SK-N-SH (cell line): ENCODE measurements at regions not wholly inside any gene's neighbourhood (a gene's known extent, or its start where the extent isn't known, plus 50 kb on each side); places are given as distances from the start of the nearest gene placed in this dataset.

Experiments used
- CTCF ChIA-PET: fragments of 300-600, 350-600 bp; formaldehyde crosslinking; extraction: SDS; loops from one replicate; lab custom pipeline; 2021; lab: Yijun Ruan, JAX
- POLR2A ChIA-PET: fragments of 350-600 bp; sonication (Branson Sonifier 250); formaldehyde crosslinking; extraction: SDS; loops from one replicate; lab custom pipeline; 2020; ENCODE audit warnings: antibody characterized with exemption, inconsistent platforms; lab: Yijun Ruan, JAX
- DNase-seq: peaks from one replicate; pipeline ENCODE4 v3.0.0; 2012
- H2AFZ ChIP-seq: fragments of 200-600 bp; sonication (generic); 2 replicates; pipeline ENCODE4 v1.8.1; 2016; ENCODE audit warnings: antibody characterized with exemption, mild to moderate bottlenecking, low read depth
- H3F3A ChIP-seq: fragments of 200-600 bp; sonication (generic); replicated peaks from 2 replicates; pipeline ENCODE3; 2016; ENCODE audit warnings: antibody characterized with exemption, mild to moderate bottlenecking; ENCODE audit not compliant: insufficient read depth
- H3K27ac ChIP-seq, 2 experiments: fragments of 200-500 bp in 1 of 2; fragments of 200-600 bp in 1 of 2; sonication (Bioruptor generic) in 1 of 2; sonication (generic), shearing (Covaris generic) in 1 of 2; 2 replicates each; pipeline versions ENCODE4 v1.5.1 to v1.6.1; 2014 to 2016; ENCODE audit warnings: low read depth in 2 of 2, inconsistent platforms in 1 of 2, low read length in 1 of 2, mild to moderate bottlenecking in 1 of 2, mixed read lengths in 1 of 2
- H3K27me3 ChIP-seq: fragments of 200-600 bp; sonication (generic), shearing (Covaris generic); 2 replicates; pipeline ENCODE4 v1.6.1; 2016; ENCODE audit warnings: mixed run types; ENCODE audit not compliant: insufficient read depth
- H3K36me3 ChIP-seq, 2 experiments: fragments of 200-500 bp in 1 of 2; fragments of 200-600 bp in 1 of 2; sonication (Bioruptor generic) in 1 of 2; sonication (generic) in 1 of 2; replicated peaks in 1 of 2; 2 replicates each; pipeline versions ENCODE3 to v1.5.1; 2014 to 2016; ENCODE audit warnings: low read length in 1 of 2, mild to moderate bottlenecking in 1 of 2; ENCODE audit not compliant: insufficient read depth in 2 of 2, control insufficient read depth in 1 of 2
- H3K4me1 ChIP-seq, 2 experiments: fragments of 200-500 bp in 1 of 2; fragments of 200-600 bp in 1 of 2; sonication (Bioruptor generic) in 1 of 2; sonication (generic), shearing (Covaris generic) in 1 of 2; 2 replicates each; pipeline versions ENCODE4 v1.5.1 to v1.6.1; 2014 to 2016; ENCODE audit warnings: low read depth in 1 of 2, low read length in 1 of 2, mixed run types in 1 of 2; ENCODE audit not compliant: insufficient read depth in 2 of 2, control insufficient read depth in 1 of 2
- H3K4me2 ChIP-seq: fragments of 200-600 bp; sonication (generic), shearing (Covaris generic); 2 replicates; pipeline ENCODE4 v1.6.1; 2017; ENCODE audit warnings: mixed run types
- H3K4me3 ChIP-seq, 2 experiments: fragments of 200-500 bp in 1 of 2; fragments of 200-600 bp in 1 of 2; sonication (Bioruptor generic) in 1 of 2; sonication (generic), shearing (Covaris generic) in 1 of 2; 2 replicates each; pipeline versions ENCODE4 v1.5.1 to v1.8.1; 2014 to 2016; ENCODE audit warnings: low read depth in 2 of 2, inconsistent platforms in 1 of 2, low read length in 1 of 2, mild to moderate bottlenecking in 1 of 2, mixed read lengths in 1 of 2, moderate library complexity in 1 of 2
- H3K79me2 ChIP-seq: fragments of 200-600 bp; sonication (generic); 2 replicates; pipeline ENCODE4 v1.8.1; 2017; ENCODE audit warnings: mild to moderate bottlenecking; ENCODE audit not compliant: insufficient read depth
- H3K9ac ChIP-seq: fragments of 200-600 bp; sonication (generic); 2 replicates; pipeline ENCODE4 v1.6.1; 2017; ENCODE audit warnings: mixed run types
- H3K9me2 ChIP-seq: fragments of 200-600 bp; sonication (generic); 2 replicates; pipeline ENCODE4 v1.6.1; 2017; ENCODE audit warnings: mixed run types
- H3K9me3 ChIP-seq: fragments of 200-600 bp; sonication (generic); 2 replicates; pipeline ENCODE4 v1.6.1; 2017; ENCODE audit warnings: mixed run types, mild to moderate bottlenecking, moderate library complexity
- H4K20me1 ChIP-seq: fragments of 200-600 bp; sonication (generic); 2 replicates; pipeline ENCODE4 v1.6.1; 2017; ENCODE audit warnings: mild to moderate bottlenecking, mixed run types; ENCODE audit not compliant: insufficient read depth
- CHD2 ChIP-seq: fragments of 150-350 bp; IDR thresholded peaks from 2 replicates; pipeline ENCODE4 v1.6.1; 2018; ENCODE audit warnings: low read length; ENCODE audit not compliant: partially characterized antibody
- FOSL2 ChIP-seq: IDR thresholded peaks from 2 replicates; pipeline ENCODE4 v1.4.0; 2012; ENCODE audit warnings: low read depth, mild to moderate bottlenecking, moderate library complexity, borderline replicate concordance
- FOXJ3 ChIP-seq: sonication (generic); formaldehyde crosslinking; IDR thresholded peaks from 2 replicates; pipeline ENCODE4 v1.5.1; 2020; ENCODE audit warnings: mild to moderate bottlenecking, missing genetic modification reagents
- GABPA ChIP-seq: IDR thresholded peaks from 2 replicates; pipeline ENCODE4 v1.4.0; 2012; ENCODE audit warnings: low read depth, mild to moderate bottlenecking
- MXI1 ChIP-seq: IDR thresholded peaks from 2 replicates; pipeline ENCODE4 v1.6.1; 2012; ENCODE audit warnings: mild to moderate bottlenecking, low read depth, low read length, improper control_type of control experiment
- RAD21 ChIP-seq: IDR thresholded peaks from 2 replicates; pipeline ENCODE4 v1.6.1; 2012; ENCODE audit warnings: mild to moderate bottlenecking, low read length
- RCOR1 ChIP-seq: fragments of 150-350 bp; IDR thresholded peaks from 2 replicates; pipeline ENCODE4 v1.6.1; 2017; ENCODE audit warnings: antibody characterized with exemption, low read length
- RXRA ChIP-seq: IDR thresholded peaks from 2 replicates; pipeline ENCODE4 v1.4.0; 2012; ENCODE audit warnings: low read depth, mild to moderate bottlenecking, borderline replicate concordance
- TEAD4 ChIP-seq: IDR thresholded peaks from 2 replicates; pipeline ENCODE4 v1.4.0; 2012; ENCODE audit warnings: mild to moderate bottlenecking, borderline replicate concordance; ENCODE audit not compliant: insufficient read depth
- WGBS: methylation state at CpG from one replicate; pipeline ENCODE4 v1.1.6; 2017; ENCODE audit warnings: low lambda C conversion rate; 5-methylcytosine and 5-hydroxymethylcytosine counted together
- TF ChIP-seq, protein P1 (sequence below): fragments of 150-350 bp; IDR thresholded peaks from 2 replicates; pipeline ENCODE4 v1.6.1; 2016; ENCODE audit warnings: mild to moderate bottlenecking, low read depth, low read length
- TF ChIP-seq, protein P2 (sequence below): fragments of 150-350 bp; IDR thresholded peaks from 2 replicates; pipeline ENCODE4 v1.6.1; 2017; ENCODE audit warnings: antibody characterized with exemption, low read length, low read depth, borderline replicate concordance
- TF ChIP-seq, protein P3 (sequence below): fragments of 200-600 bp; sonication (generic); IDR thresholded peaks from 2 replicates; pipeline ENCODE4 v1.6.1; 2017; ENCODE audit warnings: antibody characterized with exemption, mild to moderate bottlenecking, moderate library complexity

DNA sequence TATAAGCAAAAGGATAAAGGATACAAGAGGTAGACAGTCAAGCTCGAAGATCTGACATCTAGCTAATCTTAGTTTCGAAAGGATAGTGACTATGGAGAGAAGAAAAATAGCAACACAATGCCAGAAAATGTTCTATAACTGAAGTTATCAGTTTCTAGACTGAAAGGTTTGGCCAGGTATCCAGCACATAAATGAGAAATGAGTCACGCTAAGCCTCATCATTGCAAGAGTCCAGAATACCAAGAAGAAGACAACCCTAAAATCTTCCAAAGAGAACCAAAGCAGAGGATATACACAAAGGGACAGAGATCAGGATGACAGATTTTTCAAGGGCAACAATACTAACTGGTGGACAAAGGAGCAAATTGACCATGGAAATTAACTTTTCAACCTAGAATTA lies 237.0 kb downstream of the POSTN start:
- Histone ChIP-seq H3K27ac (peak overlapping the region in 1 of 2 experiments; percentile 76; a peak in 2 of 4 replicates), H2AFZ (no peak overlapping the region), H3F3A (peaks cover 8% of the 10 kb centered on the region), H3K4me3 (no peak overlapping the region), H3K4me2 (peak overlapping the region; percentile 43; the same call in 1 of the 2 replicates), H3K9me2 (no peaks in the 10 kb centered on the region), H3K9me3 (no peaks in the 10 kb centered on the region), H3K4me1 (peaks cover 0 to 7% of the 10 kb centered on the region in 2 experiments; a peak in 1 of 4 replicates), H3K9ac (no peak overlapping the region; the same call in 1 of the 2 replicates), H4K20me1 (no peaks in the 10 kb centered on the region)
- ChIA-PET CTCF (no interaction called here), POLR2A (no interaction called here)
- TF ChIP-seq RAD21 = no peak
- no peak for TF ChIP-seq CHD2
- TF ChIP-seq RXRA = no peak
- no peak for TF ChIP-seq FOSL2
- no peak for TF ChIP-seq MXI1
- TF ChIP-seq, protein P1, sequence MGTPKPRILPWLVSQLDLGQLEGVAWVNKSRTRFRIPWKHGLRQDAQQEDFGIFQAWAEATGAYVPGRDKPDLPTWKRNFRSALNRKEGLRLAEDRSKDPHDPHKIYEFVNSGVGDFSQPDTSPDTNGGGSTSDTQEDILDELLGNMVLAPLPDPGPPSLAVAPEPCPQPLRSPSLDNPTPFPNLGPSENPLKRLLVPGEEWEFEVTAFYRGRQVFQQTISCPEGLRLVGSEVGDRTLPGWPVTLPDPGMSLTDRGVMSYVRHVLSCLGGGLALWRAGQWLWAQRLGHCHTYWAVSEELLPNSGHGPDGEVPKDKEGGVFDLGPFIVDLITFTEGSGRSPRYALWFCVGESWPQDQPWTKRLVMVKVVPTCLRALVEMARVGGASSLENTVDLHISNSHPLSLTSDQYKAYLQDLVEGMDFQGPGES = no peak
- TF ChIP-seq RCOR1 = no peak
- TF ChIP-seq TEAD4 = no peak
- TF ChIP-seq, protein P2, sequence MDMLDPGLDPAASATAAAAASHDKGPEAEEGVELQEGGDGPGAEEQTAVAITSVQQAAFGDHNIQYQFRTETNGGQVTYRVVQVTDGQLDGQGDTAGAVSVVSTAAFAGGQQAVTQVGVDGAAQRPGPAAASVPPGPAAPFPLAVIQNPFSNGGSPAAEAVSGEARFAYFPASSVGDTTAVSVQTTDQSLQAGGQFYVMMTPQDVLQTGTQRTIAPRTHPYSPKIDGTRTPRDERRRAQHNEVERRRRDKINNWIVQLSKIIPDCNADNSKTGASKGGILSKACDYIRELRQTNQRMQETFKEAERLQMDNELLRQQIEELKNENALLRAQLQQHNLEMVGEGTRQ = no peak
- no peak for TF ChIP-seq FOXJ3
- TF ChIP-seq GABPA = no peak
- TF ChIP-seq, all 33 proteins: peak for 0
- WGBS = 20% methylated on average over 3 of the region's 3 CpGs
- H3K27me3 ChIP-seq = no peaks in the 10 kb centered on the region
- no peak for DNase-seq
- H3K79me2 ChIP-seq = no peaks in the 10 kb centered on the region
- H3K36me3 ChIP-seq = no peaks in the 10 kb centered on the region

DNA sequence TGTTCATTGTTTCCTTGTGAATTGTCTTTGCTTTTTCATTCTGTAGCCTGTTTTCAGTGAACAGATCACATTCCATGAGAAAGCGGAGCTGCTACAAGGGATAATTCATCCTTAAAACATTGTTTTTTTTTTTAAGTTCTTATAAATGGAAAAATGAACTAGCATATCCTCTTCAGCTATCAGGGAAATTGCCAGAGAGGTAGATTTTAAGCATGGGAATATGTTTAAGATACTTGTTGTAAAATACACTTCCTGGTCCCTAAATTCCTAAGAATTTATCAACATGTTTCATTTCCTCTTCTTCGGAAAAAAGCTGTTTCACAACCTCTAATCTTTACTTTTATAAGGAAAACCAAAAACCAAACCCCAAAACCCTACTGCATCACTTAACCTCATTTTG lies 238.0 kb downstream of the POSTN start:
- no peaks in the 10 kb centered on the region for H4K20me1 ChIP-seq
- DNase-seq = no peak
- ChIA-PET POLR2A (no interaction called here), CTCF (no interaction called here)
- H3K9me3 ChIP-seq = no peaks in the 10 kb centered on the region
- no peaks in the 10 kb centered on the region for H3K36me3 ChIP-seq
- H3K79me2 ChIP-seq = no peaks in the 10 kb centered on the region
- H3K4me2 ChIP-seq = peak overlapping the region; percentile 43; the same call in 1 of the 2 replicates
- peak overlapping the region; percentile 84 for H2AFZ ChIP-seq
- no peaks in the 10 kb centered on the region for H3K9me2 ChIP-seq
- no peaks in the 10 kb centered on the region for H3K27me3 ChIP-seq
- TF ChIP-seq, protein P1 = no peak
- TF ChIP-seq, protein P3, sequence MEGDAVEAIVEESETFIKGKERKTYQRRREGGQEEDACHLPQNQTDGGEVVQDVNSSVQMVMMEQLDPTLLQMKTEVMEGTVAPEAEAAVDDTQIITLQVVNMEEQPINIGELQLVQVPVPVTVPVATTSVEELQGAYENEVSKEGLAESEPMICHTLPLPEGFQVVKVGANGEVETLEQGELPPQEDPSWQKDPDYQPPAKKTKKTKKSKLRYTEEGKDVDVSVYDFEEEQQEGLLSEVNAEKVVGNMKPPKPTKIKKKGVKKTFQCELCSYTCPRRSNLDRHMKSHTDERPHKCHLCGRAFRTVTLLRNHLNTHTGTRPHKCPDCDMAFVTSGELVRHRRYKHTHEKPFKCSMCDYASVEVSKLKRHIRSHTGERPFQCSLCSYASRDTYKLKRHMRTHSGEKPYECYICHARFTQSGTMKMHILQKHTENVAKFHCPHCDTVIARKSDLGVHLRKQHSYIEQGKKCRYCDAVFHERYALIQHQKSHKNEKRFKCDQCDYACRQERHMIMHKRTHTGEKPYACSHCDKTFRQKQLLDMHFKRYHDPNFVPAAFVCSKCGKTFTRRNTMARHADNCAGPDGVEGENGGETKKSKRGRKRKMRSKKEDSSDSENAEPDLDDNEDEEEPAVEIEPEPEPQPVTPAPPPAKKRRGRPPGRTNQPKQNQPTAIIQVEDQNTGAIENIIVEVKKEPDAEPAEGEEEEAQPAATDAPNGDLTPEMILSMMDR = no peak
- TF ChIP-seq, all 33 proteins: peak for 0
- peaks cover 0 to 7% of the 10 kb centered on the region in 2 experiments; a peak in 1 of 4 replicates for H3K4me1 ChIP-seq
- peak overlapping the region; percentile 38; the same call in 1 of the 2 replicates for H3K9ac ChIP-seq
- H3K27ac ChIP-seq = peak overlapping the region; percentile 53 to 76; a peak in 3 of 4 replicates
- WGBS = 2% methylated on average over 2 of the region's 2 CpGs
- H3F3A ChIP-seq = peaks cover 8% of the 10 kb centered on the region
- H3K4me3 ChIP-seq = no peak overlapping the region
